GM13976 (cell line): ENCODE measurements at regions not wholly inside any gene's neighbourhood (a gene's known extent, or its start where the extent isn't known, plus 50 kb on each side); places are given as distances from the start of the nearest gene placed in this dataset.
"Not testable (repeated sequence)": the region's sequence is repeated elsewhere in the genome, so short reads cannot be mapped to it uniquely, and the experiment has no call there.

Experiments
- DNase-seq: peaks from one replicate; pipeline ENCODE4 v3.0.0; 2012; ENCODE audit warnings: low spot score
- in situ Hi-C: fragments of 300-500 bp; cut with MboI; formaldehyde crosslinking; loops from one replicate; pipeline ENCODE4 v1.12.0; 2022; ENCODE audit warnings: low sequenced_read_pairs, mixed read lengths, inconsistent platforms; ENCODE audit not compliant: unreplicated experiment
- TF ChIP-seq, protein P1 (sequence below): IDR thresholded peaks from 2 replicates; pipeline ENCODE4 v1.5.1; 2012; ENCODE audit warnings: borderline replicate concordance, mild to moderate bottlenecking; ENCODE audit not compliant: insufficient read depth; ENCODE audit errors: extremely low read depth, missing control alignments, control extremely low read depth

DNA sequence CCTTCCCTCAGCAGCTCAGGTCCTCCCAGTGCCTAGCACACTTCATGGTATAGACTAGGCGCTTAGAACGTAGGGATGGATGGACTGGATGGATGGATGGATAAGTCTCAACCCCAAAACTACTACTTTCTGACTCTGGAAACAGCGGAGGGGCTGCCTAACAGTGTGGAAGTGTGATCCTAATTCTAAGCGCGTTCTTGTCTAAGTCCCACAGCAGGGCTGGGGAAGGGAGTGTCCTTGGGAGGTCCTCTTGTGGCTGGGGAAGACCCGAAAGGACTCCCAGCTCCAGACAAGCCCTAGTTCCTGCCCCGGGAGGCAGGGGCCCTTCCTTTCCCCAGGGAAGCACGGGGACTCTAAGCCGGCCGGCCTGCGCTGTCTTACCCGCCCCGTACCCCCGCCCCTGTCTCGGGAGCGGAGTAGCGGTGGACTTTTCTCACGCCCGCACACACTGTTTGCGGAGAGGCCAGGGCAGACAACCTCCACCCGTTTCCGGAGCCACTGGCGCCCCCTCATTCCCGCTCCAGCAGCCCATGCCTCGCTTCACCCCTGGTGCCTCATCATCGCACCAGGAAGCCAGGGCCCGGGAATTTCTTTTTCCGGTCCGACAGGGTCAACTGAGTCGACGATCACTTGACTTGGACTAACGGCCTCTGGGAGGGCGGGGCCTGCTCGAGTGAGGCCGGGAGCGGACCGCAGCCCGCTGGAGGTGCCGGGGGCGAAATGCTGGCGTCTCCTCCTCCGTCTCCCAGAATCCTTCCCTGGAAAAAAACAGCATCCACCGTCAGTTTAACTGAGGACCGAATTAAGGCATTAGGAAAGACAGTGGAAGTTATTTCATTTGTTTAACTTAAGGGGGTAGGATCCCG is 133.3 kb downstream of the TBC1D2B start:
- in situ Hi-C loops: no loop called here
- DNase-seq: peak; percentile 80
- TF ChIP-seq, protein P1, sequence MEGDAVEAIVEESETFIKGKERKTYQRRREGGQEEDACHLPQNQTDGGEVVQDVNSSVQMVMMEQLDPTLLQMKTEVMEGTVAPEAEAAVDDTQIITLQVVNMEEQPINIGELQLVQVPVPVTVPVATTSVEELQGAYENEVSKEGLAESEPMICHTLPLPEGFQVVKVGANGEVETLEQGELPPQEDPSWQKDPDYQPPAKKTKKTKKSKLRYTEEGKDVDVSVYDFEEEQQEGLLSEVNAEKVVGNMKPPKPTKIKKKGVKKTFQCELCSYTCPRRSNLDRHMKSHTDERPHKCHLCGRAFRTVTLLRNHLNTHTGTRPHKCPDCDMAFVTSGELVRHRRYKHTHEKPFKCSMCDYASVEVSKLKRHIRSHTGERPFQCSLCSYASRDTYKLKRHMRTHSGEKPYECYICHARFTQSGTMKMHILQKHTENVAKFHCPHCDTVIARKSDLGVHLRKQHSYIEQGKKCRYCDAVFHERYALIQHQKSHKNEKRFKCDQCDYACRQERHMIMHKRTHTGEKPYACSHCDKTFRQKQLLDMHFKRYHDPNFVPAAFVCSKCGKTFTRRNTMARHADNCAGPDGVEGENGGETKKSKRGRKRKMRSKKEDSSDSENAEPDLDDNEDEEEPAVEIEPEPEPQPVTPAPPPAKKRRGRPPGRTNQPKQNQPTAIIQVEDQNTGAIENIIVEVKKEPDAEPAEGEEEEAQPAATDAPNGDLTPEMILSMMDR: no peak

DNA sequence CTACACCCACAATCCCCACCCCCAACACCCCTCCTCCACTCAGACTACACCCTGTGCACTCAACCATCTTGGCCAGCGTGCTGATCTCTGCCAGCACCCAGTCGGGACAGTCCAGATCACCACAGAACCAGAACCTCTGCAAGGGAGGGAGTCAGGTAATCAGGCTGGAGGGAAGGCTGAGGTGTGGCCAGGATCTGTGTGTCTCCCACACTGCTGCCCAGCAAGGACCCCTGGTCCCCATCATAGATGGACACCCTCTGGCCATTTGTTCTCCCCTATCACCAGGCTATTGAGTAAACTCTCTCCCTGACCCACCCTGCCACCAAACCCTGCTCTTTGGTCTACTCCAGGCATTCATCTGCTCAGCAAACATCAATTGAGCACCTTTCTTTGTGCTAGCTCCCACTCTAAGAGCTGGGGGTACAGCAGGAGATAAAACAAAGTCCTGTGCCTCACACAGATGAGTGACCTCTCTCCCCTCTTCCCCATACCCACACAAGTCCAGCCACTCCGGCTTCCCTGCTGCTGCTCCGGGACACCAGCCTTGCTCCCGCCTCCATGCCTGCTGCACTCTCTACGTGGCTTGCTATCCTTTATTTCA is 134.8 kb downstream of the TBC1D2B start:
- DNase-seq: no peak
- in situ Hi-C loops: no loop called here
- TF ChIP-seq, protein P1: no peak

DNA sequence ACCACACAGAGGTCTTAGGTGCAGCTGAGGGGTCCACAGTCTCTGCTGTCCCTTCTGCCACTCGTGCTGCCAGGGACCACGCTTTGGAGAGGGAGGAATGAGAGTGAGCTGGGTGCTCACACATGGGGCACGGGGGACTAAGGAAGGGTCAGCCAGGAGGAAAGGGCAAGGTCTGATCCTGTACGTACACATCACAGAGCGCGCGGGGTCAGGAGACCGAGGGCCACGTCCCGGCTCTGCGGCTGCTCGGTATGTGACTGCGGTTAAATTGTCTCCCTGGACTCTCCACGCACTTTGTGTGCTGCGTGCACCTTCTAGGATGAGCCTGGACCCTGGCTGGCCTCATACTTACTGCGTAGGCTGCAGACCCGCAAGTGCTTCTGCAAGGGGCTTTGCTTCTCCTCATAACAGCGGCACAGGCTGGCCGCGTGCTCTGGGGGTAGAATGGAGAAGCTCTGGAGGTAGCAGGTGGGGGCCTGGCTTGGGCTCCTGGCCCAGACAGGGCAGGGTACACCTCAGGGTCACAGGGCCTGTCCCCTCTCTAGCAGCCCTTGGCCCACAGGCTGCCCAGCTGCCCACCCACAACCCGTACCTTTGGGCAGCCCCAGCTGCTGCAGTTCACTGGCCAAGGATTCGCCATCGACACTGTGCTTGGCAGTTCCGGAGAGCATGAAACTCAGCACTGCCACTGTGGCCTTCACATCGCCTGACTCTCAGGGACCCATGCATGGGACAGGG is 136.3 kb downstream of the TBC1D2B start:
- in situ Hi-C loops, DNase-seq: not testable (repeated sequence)

DNA sequence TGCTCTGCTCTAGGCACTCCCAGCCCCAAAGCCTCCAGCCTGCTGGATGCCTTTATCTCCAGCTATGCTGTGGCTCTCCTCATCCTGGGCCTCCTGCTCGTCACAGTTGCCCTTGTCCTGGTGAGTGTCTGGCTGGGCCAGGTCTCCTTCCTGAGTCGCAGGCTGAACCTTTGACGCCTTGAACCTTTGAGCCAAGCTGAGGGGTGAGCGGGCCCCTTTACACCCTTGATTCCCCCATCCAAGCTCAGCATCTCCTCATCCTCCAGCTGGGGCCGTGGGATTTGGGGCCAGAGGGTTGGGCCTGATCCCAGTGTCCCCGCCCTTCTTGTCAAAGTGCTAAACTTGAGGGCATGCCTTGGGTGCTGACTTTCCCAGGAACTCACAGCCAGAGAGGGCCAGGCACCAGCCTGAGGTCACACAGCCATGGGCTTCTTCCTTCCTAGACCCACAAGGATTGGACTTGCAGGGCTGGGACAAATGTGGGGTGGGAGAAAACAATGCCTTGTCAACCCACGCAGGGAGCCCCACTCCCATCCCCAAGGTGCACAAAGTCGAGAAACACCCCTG is 137.0 kb downstream of the TBC1D2B start:
- in situ Hi-C loops: no loop called here
- DNase-seq: no peak
- TF ChIP-seq, protein P1: no peak

DNA sequence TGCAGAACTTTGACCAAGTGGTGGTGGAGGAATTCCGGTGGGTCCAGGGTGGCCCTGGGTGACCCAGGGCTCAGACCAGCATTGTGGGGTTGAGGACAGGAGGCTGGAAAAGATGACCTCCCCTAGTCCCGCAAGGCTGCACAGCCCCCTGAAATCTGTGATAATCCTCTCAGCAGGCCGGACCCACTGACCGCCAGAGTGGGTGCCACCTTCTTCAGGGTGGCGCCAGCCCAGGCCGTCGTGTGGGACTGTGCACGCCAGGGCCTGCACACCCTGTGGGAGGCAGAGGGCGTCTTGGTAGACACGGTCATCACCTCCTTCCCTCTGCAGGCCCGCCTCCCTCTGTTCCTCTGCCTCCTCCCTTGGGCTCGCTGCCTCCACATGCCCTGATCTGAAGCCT is 137.7 kb downstream of the TBC1D2B start:
- in situ Hi-C loops: no loop called here
- no peak for DNase-seq
- TF ChIP-seq, protein P1: no peak

DNA sequence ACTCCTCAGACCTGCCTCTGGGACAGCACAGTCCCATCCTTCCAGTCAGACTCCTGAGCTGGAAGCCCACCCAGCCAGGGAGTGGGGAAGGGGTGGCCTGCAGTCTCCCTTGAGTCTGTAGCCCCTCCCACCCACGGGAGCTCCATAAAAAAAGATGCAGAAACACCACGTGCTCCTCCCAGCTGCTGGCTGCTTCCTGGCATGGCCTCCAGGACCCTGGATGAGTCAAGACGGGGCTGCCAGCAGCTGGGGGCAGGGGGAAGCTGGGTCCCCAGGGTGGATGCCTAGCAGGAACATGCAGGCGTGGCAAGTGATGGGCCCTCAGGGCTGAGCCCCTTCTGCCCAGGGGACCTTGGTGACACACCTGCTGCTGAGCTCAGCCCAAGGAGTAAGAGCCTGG is 138.5 kb downstream of the TBC1D2B start:
- in situ Hi-C loops, DNase-seq: not testable (repeated sequence)

DNA sequence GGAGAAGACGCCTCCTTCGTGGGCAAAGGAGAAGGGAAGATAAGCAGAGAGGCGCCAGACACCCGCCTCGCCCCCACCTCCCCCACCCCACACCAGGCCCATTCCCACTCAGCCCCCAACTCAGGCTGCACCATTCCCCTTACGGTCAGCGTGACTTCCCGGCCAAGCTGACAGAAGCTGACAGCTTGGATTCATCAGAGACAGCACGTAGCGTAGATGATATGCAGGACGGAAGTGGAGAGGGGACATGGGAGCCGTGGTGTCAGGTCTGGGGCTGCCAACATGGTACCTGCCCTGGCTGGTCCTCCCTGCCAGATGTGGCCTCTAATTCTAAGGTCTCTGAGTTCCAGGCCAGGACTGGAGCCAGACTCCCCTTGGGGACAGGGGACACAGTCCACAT is 139.0 kb downstream of the TBC1D2B start:
- DNase-seq, in situ Hi-C loops: not testable (repeated sequence)

DNA sequence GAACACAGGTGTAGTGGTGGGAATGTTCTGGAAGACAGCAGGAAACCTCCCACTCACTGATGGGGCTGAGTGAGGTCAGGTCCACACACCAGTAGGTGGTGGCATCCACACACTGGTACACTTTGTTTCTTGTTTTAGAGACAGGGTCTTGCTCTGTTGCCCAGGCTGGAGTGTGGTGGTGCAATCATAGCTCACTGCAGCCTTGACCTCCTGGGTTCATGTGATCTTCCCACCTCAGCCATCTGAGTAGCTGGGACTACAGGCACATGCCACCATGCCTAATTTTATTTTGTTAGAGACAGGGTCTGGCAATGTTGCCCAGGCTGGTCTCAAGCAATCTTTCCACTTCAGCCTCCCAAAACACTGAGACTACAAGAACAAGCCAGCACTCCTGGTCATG is 140.9 kb downstream of the TBC1D2B start:
- in situ Hi-C loops, DNase-seq: not testable (repeated sequence)

DNA sequence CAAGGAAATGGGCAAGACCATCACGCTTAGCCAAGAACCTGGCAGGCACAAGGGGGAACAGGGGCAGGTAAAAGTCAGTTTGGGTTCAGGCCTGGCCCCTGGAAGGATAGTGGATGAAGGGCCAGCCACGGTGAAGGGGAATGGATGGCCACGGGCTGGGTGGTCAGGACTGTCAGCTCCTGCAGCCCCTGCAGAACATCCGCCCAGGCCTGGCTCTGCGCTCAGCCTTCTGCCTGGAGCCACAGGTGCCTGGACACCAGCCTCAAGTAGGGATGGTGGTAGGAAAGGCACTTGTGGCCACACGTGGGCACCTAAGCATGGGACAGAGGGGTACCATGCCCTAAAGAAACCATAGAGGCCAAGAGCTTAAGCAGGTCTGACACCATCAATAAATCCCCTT is 143.0 kb downstream of the TBC1D2B start:
- in situ Hi-C loops, DNase-seq: not testable (repeated sequence)

DNA sequence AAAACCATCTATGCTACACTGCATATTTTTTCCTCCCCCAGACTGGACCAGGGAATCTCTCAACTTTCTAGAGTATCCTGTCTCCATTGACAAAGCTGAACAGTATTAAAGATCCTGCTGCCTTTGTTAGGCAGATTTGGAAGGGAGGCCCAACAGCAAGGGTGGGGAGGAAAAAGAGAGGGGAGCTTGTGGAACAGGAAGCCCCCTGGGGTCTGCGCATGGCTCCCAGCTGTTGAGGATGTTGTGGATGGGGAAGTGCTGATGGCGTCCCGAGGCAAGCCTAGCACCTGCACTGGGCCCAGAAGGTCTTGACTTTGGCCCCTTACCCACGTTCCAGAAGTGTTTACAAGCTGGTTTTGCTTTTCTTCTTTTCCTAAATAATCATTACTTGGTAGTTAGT is 146.6 kb downstream of the TBC1D2B start:
- in situ Hi-C loops, DNase-seq: not testable (repeated sequence)

DNA sequence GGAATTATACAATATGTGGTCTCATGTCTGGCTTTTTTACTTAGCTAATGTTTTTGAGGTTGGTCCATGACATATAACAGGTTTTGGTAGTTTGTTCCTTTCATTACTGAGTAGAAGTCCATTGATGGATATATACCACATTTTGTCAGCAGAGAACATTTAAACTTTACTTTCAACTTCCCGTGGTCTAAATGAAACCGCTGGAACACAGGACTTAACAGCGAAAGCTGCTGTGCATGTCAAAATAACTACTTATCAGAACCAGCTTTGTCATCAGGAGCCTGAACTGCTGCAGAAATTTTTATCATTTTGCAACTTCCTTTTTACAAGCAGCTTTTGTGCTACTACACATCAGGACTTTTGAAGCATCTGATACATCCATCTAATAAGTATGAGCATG is 147.0 kb downstream of the TBC1D2B start:
- DNase-seq, in situ Hi-C loops: not testable (repeated sequence)

DNA sequence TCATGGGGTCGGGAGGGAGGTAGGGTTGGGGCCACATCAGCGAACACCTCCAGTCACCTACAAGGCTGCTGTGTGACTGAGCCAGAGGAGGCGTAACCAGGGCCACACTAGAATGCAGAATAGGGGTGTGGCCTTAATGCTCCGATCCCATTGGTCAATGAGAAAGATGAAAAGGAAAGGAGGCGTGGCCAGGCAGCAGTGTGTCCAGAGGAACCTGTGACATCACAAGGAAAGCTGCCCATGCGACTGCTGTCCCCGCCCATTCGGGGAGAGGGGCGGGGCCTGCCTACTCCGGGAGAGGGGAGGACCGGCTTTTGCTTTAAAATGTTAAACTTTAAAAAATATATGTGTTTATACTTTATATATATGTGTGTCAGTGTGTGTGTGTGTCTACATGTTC is 150.7 kb downstream of the TBC1D2B start:
- in situ Hi-C loops, DNase-seq: not testable (repeated sequence)

DNA sequence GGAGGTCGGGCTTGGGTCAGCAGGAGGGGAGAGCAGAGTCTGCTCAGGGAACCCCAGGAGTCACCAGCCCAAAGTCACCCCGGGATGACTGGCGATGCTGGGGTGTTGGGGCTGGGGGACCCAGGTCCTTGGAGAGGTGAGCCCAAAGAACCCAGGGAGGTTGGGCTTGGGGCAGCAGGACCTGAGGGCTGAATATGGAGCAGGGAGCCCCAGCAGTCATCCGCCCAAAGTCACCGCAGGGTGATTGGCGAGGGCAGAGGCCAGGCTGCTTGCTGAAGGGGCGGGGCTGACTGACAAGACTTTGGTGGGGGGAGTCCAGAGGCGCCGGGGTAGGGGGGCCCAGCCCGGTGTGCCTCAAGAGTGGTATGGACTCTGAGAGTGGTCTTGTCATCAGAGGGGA is 151.2 kb downstream of the TBC1D2B start:
- in situ Hi-C loops, DNase-seq: not testable (repeated sequence)
